ENCODE measurements at regions not wholly inside any gene's neighbourhood (a gene's known extent, or its start where the extent isn't known, plus 50 kb on each side); places are given as distances from the start of the nearest gene placed in this dataset.

DNA sequence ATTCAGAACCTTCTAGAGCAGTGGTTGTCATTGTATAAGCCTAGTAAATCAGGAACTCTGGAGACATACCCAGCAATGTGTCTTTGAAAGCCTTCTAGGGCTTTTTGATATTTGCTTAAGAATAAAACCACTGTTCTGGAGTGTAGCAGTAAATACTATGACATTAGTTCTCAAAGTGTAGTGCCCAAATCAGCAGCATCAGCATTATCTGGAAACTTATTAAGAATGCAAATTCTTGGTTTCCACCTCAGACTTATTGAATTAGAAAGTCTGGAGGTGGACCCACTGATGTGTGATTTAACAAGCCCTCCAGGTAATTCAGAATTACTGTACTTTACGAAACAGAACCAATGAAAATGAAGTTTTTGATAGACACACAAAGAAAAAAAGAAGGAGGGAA lies 509.7 kb downstream of the SUCLG1 start:
- no peak for TF ChIP-seq EZH2 (IDR thresholded peaks at IDR 0.05)

GRCh38 chr2:83944191-83944590 lies 514.9 kb downstream of the SUCLG1 start:
- Histone ChIP-seq H3K9me3 (ENCODE audit: low read depth, low read length) (no peaks in the 10 kb centered on the region; the same call in 1 of the 2 replicates), H3K9ac (ENCODE audit: insufficient read length) (no peak overlapping the region), H3K27ac (no peak overlapping the region), H3K4me3 (no peak overlapping the region), H3K36me3 (ENCODE audit: insufficient read depth, low read length) (no peaks in the 10 kb centered on the region)
- no peak for TF ChIP-seq EZH2 (IDR thresholded peaks at IDR 0.05)
- TF ChIP-seq FOXP2 (optimal IDR thresholded peaks at IDR 0.05; ENCODE audit: control extremely low read depth, extremely low read length, insufficient read depth): no peak
- TF ChIP-seq POLR2AphosphoS5 (IDR thresholded peaks at IDR 0.05; ENCODE audit: borderline replicate concordance, low read depth, low read length): no peak
- DNase-seq (ENCODE audit: low read depth, low spot score): no peak

More for the DNA sequence above, 509.7 kb downstream of the SUCLG1 start:
- no peak for DNase-seq (ENCODE audit: low read depth, low spot score)
- H3K9me3 ChIP-seq (ENCODE audit: low read depth, low read length): no peaks in the 10 kb centered on the region; the same call in 1 of the 2 replicates
- no peak overlapping the region for H3K4me3 ChIP-seq
- no peak overlapping the region for H3K27ac ChIP-seq
- H3K36me3 ChIP-seq (ENCODE audit: insufficient read depth, low read length): no peaks in the 10 kb centered on the region
- H3K9ac ChIP-seq (ENCODE audit: insufficient read length): no peak overlapping the region

DNA sequence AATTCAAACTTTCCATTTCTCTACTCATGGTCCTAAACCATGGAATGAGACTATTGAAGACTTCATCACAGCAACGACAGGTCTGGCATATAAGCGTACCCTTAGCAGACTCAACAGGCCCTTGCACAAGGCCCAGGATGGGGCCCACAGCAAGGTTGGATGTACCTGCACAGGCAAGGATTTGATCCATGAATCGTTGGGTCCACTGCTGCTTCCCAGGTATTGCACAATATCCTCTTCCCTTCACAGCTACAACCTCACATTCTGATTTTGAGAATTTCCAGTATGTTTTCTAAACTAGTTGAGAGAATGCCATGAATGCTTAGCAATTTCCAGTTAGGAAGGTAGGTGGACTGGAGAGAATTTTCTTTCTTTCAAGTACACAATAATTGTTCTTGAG lies 515.8 kb downstream of the SUCLG1 start:
- no peaks in the 10 kb centered on the region; the same call in 1 of the 2 replicates for H3K9me3 ChIP-seq (ENCODE audit: low read depth, low read length)
- H3K36me3 ChIP-seq (ENCODE audit: insufficient read depth, low read length): no peaks in the 10 kb centered on the region
- H3K4me3 ChIP-seq: no peak overlapping the region
- H3K9ac ChIP-seq (ENCODE audit: insufficient read length): no peak overlapping the region
- no peak overlapping the region for H3K27ac ChIP-seq
- TF ChIP-seq EZH2 (IDR thresholded peaks at IDR 0.05) (no peak), FOXP2 (optimal IDR thresholded peaks at IDR 0.05; ENCODE audit: control extremely low read depth, extremely low read length, insufficient read depth) (no peak), POLR2AphosphoS5 (IDR thresholded peaks at IDR 0.05; ENCODE audit: borderline replicate concordance, low read depth, low read length) (no peak)
- DNase-seq (ENCODE audit: low read depth, low spot score): no peak

GRCh38 chr2:83941886-83942285 lies 517.2 kb downstream of the SUCLG1 start:
- no peak overlapping the region for H3K9ac ChIP-seq (ENCODE audit: insufficient read length)
- DNase-seq (ENCODE audit: low read depth, low spot score): no peak
- no peak overlapping the region for H3K27ac ChIP-seq
- TF ChIP-seq POLR2AphosphoS5 (IDR thresholded peaks at IDR 0.05; ENCODE audit: borderline replicate concordance, low read depth, low read length): no peak
- no peak overlapping the region for H3K4me3 ChIP-seq
- no peaks in the 10 kb centered on the region for H3K36me3 ChIP-seq (ENCODE audit: insufficient read depth, low read length)
- H3K9me3 ChIP-seq (ENCODE audit: low read depth, low read length): no peaks in the 10 kb centered on the region; the same call in 1 of the 2 replicates

DNA sequence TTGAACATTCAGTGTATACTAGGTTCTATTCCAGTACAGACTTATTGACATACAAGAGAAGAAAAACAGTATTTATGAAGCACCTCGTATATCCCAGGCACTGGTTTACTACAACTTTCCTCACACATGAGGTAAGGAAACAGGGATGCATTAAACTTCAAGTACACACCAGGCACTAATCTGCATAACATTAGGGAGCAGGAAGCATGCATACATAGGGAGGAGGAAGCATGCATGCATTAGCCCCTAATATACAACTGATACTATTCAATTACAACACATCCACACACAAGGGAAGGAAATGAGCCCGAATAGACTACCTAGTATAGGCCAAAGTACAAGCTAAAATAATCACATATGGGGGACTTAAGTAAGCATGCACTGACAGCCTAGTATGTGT lies 525.3 kb downstream of the SUCLG1 start:
- Histone ChIP-seq H3K36me3 (ENCODE audit: insufficient read depth, low read length) (no peaks in the 10 kb centered on the region), H3K27ac (no peak overlapping the region), H3K9me3 (ENCODE audit: low read depth, low read length) (no peaks in the 10 kb centered on the region), H3K9ac (ENCODE audit: insufficient read length) (no peak overlapping the region), H3K4me3 (no peak overlapping the region)
- no peak for TF ChIP-seq FOXP2 (optimal IDR thresholded peaks at IDR 0.05; ENCODE audit: control extremely low read depth, extremely low read length, insufficient read depth)
- DNase-seq (ENCODE audit: low read depth, low spot score): no peak

DNA sequence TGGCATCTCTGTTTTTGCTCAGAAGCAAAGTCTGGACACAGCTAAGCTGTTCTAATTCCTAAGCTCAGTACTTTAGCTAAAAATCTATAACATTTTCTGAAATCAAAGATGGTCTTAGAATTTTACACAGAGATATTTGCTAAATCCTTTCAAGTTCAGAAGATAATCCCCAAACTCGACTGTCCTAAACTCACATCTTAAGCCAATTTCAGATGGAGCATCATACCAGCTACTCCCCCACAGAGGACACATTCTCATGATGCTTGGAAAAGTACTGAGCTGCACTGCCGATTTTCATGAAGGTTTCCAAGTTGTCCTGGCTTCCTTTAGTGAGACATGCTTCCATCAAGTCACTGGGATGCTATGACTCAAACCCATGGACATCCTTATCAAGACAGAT lies 535.5 kb downstream of the SUCLG1 start:
- DNase-seq (ENCODE audit: low read depth, low spot score): no peak
- H3K36me3 ChIP-seq (ENCODE audit: insufficient read depth, low read length): no peaks in the 10 kb centered on the region
- no peak overlapping the region for H3K9ac ChIP-seq (ENCODE audit: insufficient read length)
- no peak overlapping the region for H3K4me3 ChIP-seq
- no peaks in the 10 kb centered on the region for H3K9me3 ChIP-seq (ENCODE audit: low read depth, low read length)
- no peak overlapping the region for H3K27ac ChIP-seq
- TF ChIP-seq EZH2 (IDR thresholded peaks at IDR 0.05) (no peak), POLR2AphosphoS5 (IDR thresholded peaks at IDR 0.05; ENCODE audit: borderline replicate concordance, low read depth, low read length) (no peak), FOXP2 (optimal IDR thresholded peaks at IDR 0.05; ENCODE audit: control extremely low read depth, extremely low read length, insufficient read depth) (no peak)

GRCh38 chr2:83916559-83916958 lies 542.5 kb downstream of the SUCLG1 start:
- Histone ChIP-seq H3K27ac (no peak overlapping the region), H3K4me3 (no peak overlapping the region), H3K36me3 (ENCODE audit: insufficient read depth, low read length) (no peaks in the 10 kb centered on the region), H3K9ac (ENCODE audit: insufficient read length) (no peak overlapping the region), H3K9me3 (ENCODE audit: low read depth, low read length) (no peaks in the 10 kb centered on the region)
- DNase-seq (ENCODE audit: low read depth, low spot score): no peak
- no peak for TF ChIP-seq EZH2 (IDR thresholded peaks at IDR 0.05)
- TF ChIP-seq POLR2AphosphoS5 (IDR thresholded peaks at IDR 0.05; ENCODE audit: borderline replicate concordance, low read depth, low read length): no peak
- TF ChIP-seq FOXP2 (optimal IDR thresholded peaks at IDR 0.05; ENCODE audit: control extremely low read depth, extremely low read length, insufficient read depth): no peak

DNA sequence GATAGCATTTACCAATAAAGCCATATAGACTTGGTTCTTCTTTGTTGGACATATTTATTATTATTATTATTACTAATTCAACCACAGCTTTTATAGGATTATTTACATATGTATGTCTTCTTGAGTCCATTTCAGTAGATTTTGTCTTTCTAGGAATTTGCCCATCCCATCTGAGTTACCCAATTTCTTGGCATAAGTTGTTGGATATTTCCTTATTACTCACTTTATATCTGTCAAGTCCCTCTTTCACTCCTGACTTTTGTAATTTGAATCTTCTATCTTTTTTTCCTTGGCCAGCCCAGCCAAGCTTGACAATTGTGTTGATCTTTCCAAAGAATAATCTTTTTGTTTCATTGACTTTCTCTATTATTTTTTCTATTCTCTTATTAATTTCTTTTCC lies 543.7 kb downstream of the SUCLG1 start:
- Histone ChIP-seq H3K27ac (no peak overlapping the region), H3K36me3 (ENCODE audit: insufficient read depth, low read length) (no peaks in the 10 kb centered on the region), H3K9ac (ENCODE audit: insufficient read length) (no peak overlapping the region), H3K9me3 (ENCODE audit: low read depth, low read length) (no peaks in the 10 kb centered on the region), H3K4me3 (no peak overlapping the region)
- TF ChIP-seq POLR2AphosphoS5 (IDR thresholded peaks at IDR 0.05; ENCODE audit: borderline replicate concordance, low read depth, low read length): no peak
- TF ChIP-seq EZH2 (IDR thresholded peaks at IDR 0.05): no peak
- TF ChIP-seq FOXP2 (optimal IDR thresholded peaks at IDR 0.05; ENCODE audit: control extremely low read depth, extremely low read length, insufficient read depth): no peak
- DNase-seq (ENCODE audit: low read depth, low spot score): no peak

DNA sequence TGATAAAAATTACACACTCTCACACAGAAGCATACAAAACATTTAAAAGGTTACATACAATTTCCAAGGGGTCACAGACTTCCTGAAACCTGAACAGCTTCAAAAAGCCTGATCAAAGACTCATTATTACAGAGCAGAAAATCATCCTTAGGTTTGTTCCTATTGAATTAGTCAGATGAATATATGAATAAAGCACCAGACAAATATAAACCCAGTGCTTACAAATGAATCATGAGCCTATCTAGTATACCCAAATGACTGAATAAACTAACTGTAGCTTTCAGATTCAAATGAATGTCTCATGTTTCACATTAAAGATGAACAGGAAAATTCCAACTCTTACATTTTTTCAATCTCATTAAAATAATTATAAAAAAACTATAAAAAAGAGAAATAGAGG lies 550.3 kb downstream of the SUCLG1 start:
- DNase-seq (ENCODE audit: low read depth, low spot score): no peak
- no peaks in the 10 kb centered on the region for H3K36me3 ChIP-seq (ENCODE audit: insufficient read depth, low read length)
- no peaks in the 10 kb centered on the region for H3K9me3 ChIP-seq (ENCODE audit: low read depth, low read length)
- no peak overlapping the region for H3K27ac ChIP-seq
- H3K9ac ChIP-seq (ENCODE audit: insufficient read length): no peak overlapping the region
- TF ChIP-seq FOXP2 (optimal IDR thresholded peaks at IDR 0.05; ENCODE audit: control extremely low read depth, extremely low read length, insufficient read depth) (no peak), POLR2AphosphoS5 (IDR thresholded peaks at IDR 0.05; ENCODE audit: borderline replicate concordance, low read depth, low read length) (no peak), EZH2 (IDR thresholded peaks at IDR 0.05) (no peak)
- H3K4me3 ChIP-seq: no peak overlapping the region

Measured in SK-N-MC (cell line).